HepG2 (cell line): ENCODE measurements at regions not wholly inside any gene's neighbourhood (a gene's known extent, or its start where the extent isn't known, plus 50 kb on each side); places are given as distances from the start of the nearest gene placed in this dataset.

ENCODE experiments used
- ATAC-seq: fragments of 200-7000 bp; cut with Tn5 transposase; 3 replicates; pipeline ENCODE4 v1.9.1; 2020; ENCODE audit warnings: mild to moderate bottlenecking, moderate library complexity
- BruUV-seq: library from RNA; stranded (reverse); fragments of 400-500 nt; replicated peaks from 2 replicates; lab custom pipeline; 2021; lab: Mats Ljungman, UMichigan
- CTCF ChIA-PET: fragments of 300-600 bp; formaldehyde crosslinking; extraction: SDS; loops from one replicate; lab custom pipeline; 2021; ENCODE audit warnings: low total read pairs, inconsistent platforms, low intra/inter-chr PET ratio; lab: Yijun Ruan, JAX
- POLR2A ChIA-PET: fragments of 350-600 bp; sonication (Branson Sonifier 250); formaldehyde crosslinking; loops from one replicate; lab custom pipeline; 2020; ENCODE audit warnings: antibody characterized with exemption, inconsistent platforms; lab: Yijun Ruan, JAX
- DNase-seq: peaks from one replicate; pipeline ENCODE4 v3.0.0-alpha.2; 2015; ENCODE audit warnings: low spot score
- FAIRE-seq: peaks from 3 replicates; lab custom pipeline; 2011; peaks lifted over from hg19 to GRCh38; lab: Jason Lieb, UNC
- H2AFZ ChIP-seq: one replicate; pipeline ENCODE4 v1.6.1; 2011; ENCODE audit warnings: low read length, inconsistent platforms
- H3K27ac ChIP-seq: fragments of 300-600 bp; 3 replicates; pipeline ENCODE4 v1.8.0; 2011; ENCODE audit warnings: mixed run types, mild to moderate bottlenecking, mixed read lengths, low read length, inconsistent platforms; ENCODE audit not compliant: insufficient read depth; ENCODE audit errors: extremely low read length
- H3K27me3 ChIP-seq, 2 experiments: fragments of 200-600 bp in 1 of 2; 2 replicates in 1 of 2; 3 replicates in 1 of 2; pipeline versions ENCODE4 v1.6.0 to v1.8.0; 2011; ENCODE audit warnings: low read length in 2 of 2, mild to moderate bottlenecking in 2 of 2, moderate library complexity in 2 of 2, inconsistent platforms in 1 of 2; ENCODE audit not compliant: insufficient read depth in 2 of 2, control insufficient read depth in 1 of 2
- H3K36me3 ChIP-seq, 2 experiments: fragments of 200-600 bp in 1 of 2; replicated peaks in 1 of 2; 2 replicates in 1 of 2; 3 replicates in 1 of 2; pipeline versions ENCODE4 v1.5.1 to v1.8.0; 2011; ENCODE audit warnings: low read length in 2 of 2, inconsistent platforms in 1 of 2; ENCODE audit not compliant: insufficient read depth in 2 of 2, control insufficient read depth in 1 of 2
- H3K4me1 ChIP-seq: 2 replicates; pipeline ENCODE4 v1.5.1; 2012; ENCODE audit warnings: low read length, inconsistent platforms; ENCODE audit not compliant: insufficient read depth
- H3K4me2 ChIP-seq: 2 replicates; pipeline ENCODE4 v1.6.0; 2011; ENCODE audit warnings: low read depth, low read length, inconsistent platforms
- H3K4me3 ChIP-seq, 3 experiments: fragments of 200-600 bp in 1 of 3; sonication (generic), shearing (Covaris generic) in 1 of 3; replicated peaks in 1 of 3; 2 replicates each; pipeline ENCODE4 v1.5.1; 2011 to 2016; ENCODE audit warnings: low read length in 3 of 3, inconsistent platforms in 2 of 3, low read depth in 2 of 3, mild to moderate bottlenecking in 2 of 3, control low read depth in 1 of 3, mixed read lengths in 1 of 3; ENCODE audit not compliant: insufficient read depth in 1 of 3
- H3K79me2 ChIP-seq: one replicate; pipeline ENCODE4 v1.6.1; 2011; ENCODE audit warnings: low read length, inconsistent platforms; ENCODE audit not compliant: insufficient read depth
- H3K9ac ChIP-seq: 2 replicates; pipeline ENCODE4 v1.6.0; 2011; ENCODE audit warnings: mild to moderate bottlenecking, low read depth, low read length, inconsistent platforms; ENCODE audit not compliant: insufficient read depth
- H3K9me3 ChIP-seq: 2 replicates; pipeline ENCODE4 v1.5.1; 2012; ENCODE audit warnings: mild to moderate bottlenecking, low read length
- H4K20me1 ChIP-seq: 2 replicates; pipeline ENCODE4 v1.6.0; 2011; ENCODE audit warnings: inconsistent platforms, mild to moderate bottlenecking, low read length, moderate library complexity; ENCODE audit not compliant: insufficient read depth
- HHEX ChIP-seq: IDR thresholded peaks from 2 replicates; pipeline ENCODE4 v1.6.1; 2016; ENCODE audit warnings: control low read depth
- ISX ChIP-seq: sonication (generic); formaldehyde crosslinking; conservative IDR thresholded peaks from 2 replicates; pipeline ENCODE4 v1.5.0; 2020; ENCODE audit warnings: missing genetic modification reagents
- KDM6A ChIP-seq: IDR thresholded peaks from 2 replicates; pipeline ENCODE4 v1.6.1; 2016; ENCODE audit warnings: low read depth
- NONO ChIP-seq, 2 experiments: fragments of 450-650 bp in 1 of 2; sonication (generic) in 1 of 2; formaldehyde crosslinking in 1 of 2; IDR thresholded peaks in 1 of 2; conservative IDR thresholded peaks in 1 of 2; 2 replicates each; pipeline versions ENCODE4 v1.6.1 to v1.8.0; 2017 to 2022; ENCODE audit warnings: mild to moderate bottlenecking in 1 of 2, missing genetic modification reagents in 1 of 2, moderate library complexity in 1 of 2
- NR2F1 ChIP-seq, 2 experiments: fragments of 450-650 bp in 1 of 2; formaldehyde crosslinking in 1 of 2; IDR thresholded peaks; 2 replicates each; pipeline versions ENCODE4 v1.5.0 to v1.6.1; 2016 to 2020; ENCODE audit warnings: mild to moderate bottlenecking in 1 of 2, missing compliant biosample characterization in 1 of 2, missing genetic modification reagents in 1 of 2, moderate library complexity in 1 of 2
- PAF1 ChIP-seq: IDR thresholded peaks from 2 replicates; pipeline ENCODE4 v1.6.1; 2016; ENCODE audit warnings: missing genetic modification reagents, missing compliant biosample characterization
- SCMH1 ChIP-seq: sonication (generic); formaldehyde crosslinking; IDR thresholded peaks from 2 replicates; pipeline ENCODE4 v1.9.0; 2021; ENCODE audit warnings: missing genetic modification reagents, mild to moderate bottlenecking, borderline replicate concordance
- SP4 ChIP-seq: sonication (generic); formaldehyde crosslinking; IDR thresholded peaks from 2 replicates; pipeline ENCODE4 v1.8.1; 2023; ENCODE audit warnings: mild to moderate bottlenecking, missing genetic modification reagents
- SYNCRIP ChIP-seq: fragments of 200-400 bp; formaldehyde crosslinking; IDR thresholded peaks from 2 replicates; pipeline ENCODE4 v1.6.1; 2018; ENCODE audit warnings: mild to moderate bottlenecking, low read depth, low read length; ENCODE audit not compliant: insufficient read depth
- ZBTB34 ChIP-seq: sonication (generic); formaldehyde crosslinking; IDR thresholded peaks from 2 replicates; pipeline ENCODE4 v1.8.0; 2022; ENCODE audit warnings: mild to moderate bottlenecking, missing genetic modification reagents
- ZNF230 ChIP-seq: sonication (generic); formaldehyde crosslinking; IDR thresholded peaks from 2 replicates; pipeline ENCODE4 v1.4.0; 2020; ENCODE audit warnings: mild to moderate bottlenecking, missing genetic modification reagents
- ZNF281 ChIP-seq: sonication (generic); formaldehyde crosslinking; IDR thresholded peaks from 2 replicates; pipeline ENCODE4 v1.4.0; 2020; ENCODE audit warnings: missing genetic modification reagents, borderline replicate concordance
- ZNF329 ChIP-seq: sonication (generic); formaldehyde crosslinking; IDR thresholded peaks from 2 replicates; pipeline ENCODE4 v1.9.0; 2021; ENCODE audit warnings: low read depth, mild to moderate bottlenecking, missing genetic modification reagents
- ZNF432 ChIP-seq: sonication (generic); formaldehyde crosslinking; IDR thresholded peaks from 2 replicates; pipeline ENCODE4 v1.5.0; 2020; ENCODE audit warnings: missing genetic modification reagents, mild to moderate bottlenecking, borderline replicate concordance
- ZNF709 ChIP-seq: sonication (generic); formaldehyde crosslinking; IDR thresholded peaks from 2 replicates; pipeline ENCODE4 v1.5.0; 2020; ENCODE audit warnings: mild to moderate bottlenecking, missing genetic modification reagents
- in situ Hi-C: cut with HindIII; loops from 2 replicates; pipeline ENCODE4 v1.10.0; 2017; ENCODE audit warnings: low pct_unique_long_range_greater_than_20kb; ENCODE audit not compliant: extremely low pct_ligation_motif_present
- intact Hi-C: fragments of 100-400 bp; cut with micrococcal nuclease; formaldehyde crosslinking; loops from one replicate; pipeline ENCODE4 v1.10.0; 2022; ENCODE audit not compliant: unreplicated experiment
- TF ChIP-seq, protein P1 (sequence below): sonication (generic); formaldehyde crosslinking; IDR thresholded peaks from 2 replicates; pipeline ENCODE4 v1.5.0; 2020; ENCODE audit warnings: missing genetic modification reagents, mild to moderate bottlenecking, borderline replicate concordance

DNA sequence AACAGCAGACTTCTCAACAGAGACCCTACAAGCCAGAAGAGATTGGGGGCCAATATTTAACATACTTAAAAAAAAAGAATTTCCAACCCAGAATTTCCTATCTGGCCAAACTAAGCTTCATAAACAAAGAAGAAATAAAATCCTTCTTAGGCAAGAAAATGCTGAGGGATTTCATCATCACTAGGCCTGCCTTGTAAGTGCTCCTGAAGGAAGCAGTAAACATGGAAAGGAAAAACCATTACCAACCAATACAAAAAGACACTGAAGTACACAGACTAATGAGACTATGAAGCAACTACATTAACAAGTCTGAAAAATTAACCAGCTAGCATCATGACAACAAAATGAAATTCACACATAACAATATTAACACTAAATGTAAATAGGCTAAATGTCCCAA lies 947.9 kb upstream of the CHORDC1 start:
- ATAC-seq = no peak
- Histone ChIP-seq H3K9ac (no peak overlapping the region), H3K27ac (no peak overlapping the region), H3K4me3 (no peak overlapping the region), H3K27me3 (no peaks in the 10 kb centered on the region), H3K4me2 (no peak overlapping the region), H3K79me2 (no peaks in the 10 kb centered on the region), H3K9me3 (no peaks in the 10 kb centered on the region), H4K20me1 (no peaks in the 10 kb centered on the region), H2AFZ (no peak overlapping the region), H3K4me1 (no peaks in the 10 kb centered on the region), H3K36me3 (no peaks in the 10 kb centered on the region)
- CTCF ChIA-PET = no interaction called here
- no TSS peak for BruUV-seq
- no peak for DNase-seq
- in situ Hi-C loops (no loop called here), intact Hi-C loops (no loop called here)
- TF ChIP-seq, protein P1, sequence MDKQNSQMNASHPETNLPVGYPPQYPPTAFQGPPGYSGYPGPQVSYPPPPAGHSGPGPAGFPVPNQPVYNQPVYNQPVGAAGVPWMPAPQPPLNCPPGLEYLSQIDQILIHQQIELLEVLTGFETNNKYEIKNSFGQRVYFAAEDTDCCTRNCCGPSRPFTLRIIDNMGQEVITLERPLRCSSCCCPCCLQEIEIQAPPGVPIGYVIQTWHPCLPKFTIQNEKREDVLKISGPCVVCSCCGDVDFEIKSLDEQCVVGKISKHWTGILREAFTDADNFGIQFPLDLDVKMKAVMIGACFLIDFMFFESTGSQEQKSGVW (CRISPR knock-in tag) = no peak
- TF ChIP-seq PAF1 (CRISPR knock-in tag) = no peak
- TF ChIP-seq SCMH1 (CRISPR knock-in tag) = no peak
- TF ChIP-seq KDM6A = no peak
- TF ChIP-seq NR2F1 (CRISPR knock-in tag; IDR thresholded peaks at IDR 0.05) = no peak
- no peak for TF ChIP-seq HHEX (CRISPR knock-in tag)
- no peak for TF ChIP-seq ZNF432
- no peak for TF ChIP-seq ZNF709
- no peak for TF ChIP-seq ZNF281 (CRISPR knock-in tag)
- no peak for TF ChIP-seq ZBTB34
- no peak for TF ChIP-seq SYNCRIP
- no peak for TF ChIP-seq SP4
- no peak for TF ChIP-seq NONO (IDR thresholded peaks at IDR 0.05)
- no peak for TF ChIP-seq NONO (CRISPR knock-in tag; conservative IDR thresholded peaks at IDR 0.05)
- no peak for TF ChIP-seq ZNF329 (CRISPR knock-in tag)
- no peak for TF ChIP-seq ISX (CRISPR knock-in tag)
- TF ChIP-seq ZNF230 (CRISPR knock-in tag) = no peak
- TF ChIP-seq, all 625 proteins: peak for 0
- FAIRE-seq = no peak
- POLR2A ChIA-PET = no interaction called here
